Limb (tissue), 2 donors: ENCODE measurements at regions not wholly inside any gene's neighbourhood (a gene's known extent, or its start where the extent isn't known, plus 50 kb on each side); places are given as distances from the start of the nearest gene placed in this dataset.
A peak's percentile ranks its signal among the peaks of the same experiment; 100 is the strongest.
"Not testable (repeated sequence)": the region's sequence is repeated elsewhere in the genome, so short reads cannot be mapped to it uniquely, and the experiment has no call there.

ENCODE experiments used
- DNase-seq, 2 donors: peaks; one replicate each; pipeline ENCODE4 v3.0.0-alpha.2; 2016; ENCODE audit errors: extremely low spot score in 2 of 2

DNA sequence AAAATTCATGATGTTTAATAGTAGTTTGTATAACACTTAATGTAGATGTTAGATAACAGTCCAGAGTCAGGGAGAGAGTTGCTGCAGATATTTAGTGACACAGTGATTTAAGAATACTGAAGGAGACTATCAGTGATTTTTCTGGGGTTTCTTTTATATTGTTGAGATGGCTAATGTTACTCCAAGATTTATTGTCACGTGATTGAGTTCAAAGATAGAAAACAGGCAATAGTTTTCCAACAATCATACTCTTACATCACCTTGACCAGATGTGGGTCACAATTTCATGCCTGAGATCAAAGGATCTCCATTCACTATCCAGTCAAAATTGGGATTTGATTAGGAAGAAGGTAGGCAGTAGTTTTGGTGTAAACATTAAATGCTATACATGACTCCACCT, 580.0 kb upstream of the ARRDC3 start:
- DNase-seq = no peak

- no peak for DNase-seq
Measured at GRCh38 chr5:91957666-91958065, 574.5 kb upstream of the ARRDC3 start.

DNA sequence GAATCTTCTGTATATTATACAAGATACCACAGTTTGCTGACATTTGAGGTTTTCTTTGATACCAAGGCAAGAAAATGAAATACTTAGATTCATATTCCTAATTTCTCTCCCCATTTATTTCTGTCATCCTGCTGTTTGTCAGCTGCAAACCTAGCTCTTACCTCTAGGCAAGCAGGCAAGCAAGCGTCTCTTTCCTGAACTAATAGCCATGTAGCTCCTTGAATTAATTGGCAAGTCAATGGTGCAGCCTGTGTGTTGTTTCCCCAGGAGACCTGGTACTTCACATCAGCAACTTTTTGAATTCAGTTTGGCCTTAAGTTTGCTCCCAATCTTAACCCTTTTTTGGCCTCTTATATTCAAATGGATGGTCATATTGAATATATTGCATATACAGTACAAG, 573.6 kb upstream of the ARRDC3 start:
- no peak for DNase-seq

DNA sequence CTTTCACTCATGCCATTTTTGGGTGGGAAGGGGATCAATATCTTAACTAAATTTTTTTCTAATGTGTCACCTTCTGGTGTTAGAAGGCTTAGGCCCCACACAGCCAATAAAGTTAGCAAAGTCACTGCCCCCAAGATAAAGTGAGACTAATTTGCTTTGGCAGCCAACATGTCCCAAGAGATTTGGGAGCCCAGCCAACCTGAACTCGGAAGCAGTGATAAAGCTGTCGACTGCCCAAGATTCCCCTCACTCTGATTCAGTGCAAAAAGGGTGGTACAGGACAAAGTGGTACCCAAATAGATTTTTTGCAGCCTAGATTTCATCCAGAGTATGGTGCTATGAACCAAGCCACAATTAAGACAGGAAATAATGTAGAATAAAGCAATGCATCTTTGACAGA, 572.5 kb upstream of the ARRDC3 start:
- DNase-seq = no peak

DNA sequence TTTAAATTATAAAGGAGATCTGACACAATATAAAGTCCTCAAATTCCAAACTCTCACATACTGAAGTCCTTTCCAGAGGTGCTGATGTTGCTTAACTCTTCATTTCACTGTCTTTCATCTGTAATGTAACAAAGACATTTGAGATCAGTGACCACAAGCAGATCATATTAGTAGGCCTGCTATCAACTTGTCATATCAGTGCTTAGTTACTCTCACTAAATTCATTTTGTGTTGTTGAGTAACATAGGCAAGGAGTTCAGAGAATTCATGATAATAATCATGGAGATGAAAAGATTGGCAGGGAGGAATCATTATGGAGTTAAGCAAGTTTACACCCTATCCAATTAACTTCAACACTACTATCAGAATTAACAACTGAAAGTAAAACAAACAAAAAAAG, 571.0 kb upstream of the ARRDC3 start:
- DNase-seq = no peak

DNA sequence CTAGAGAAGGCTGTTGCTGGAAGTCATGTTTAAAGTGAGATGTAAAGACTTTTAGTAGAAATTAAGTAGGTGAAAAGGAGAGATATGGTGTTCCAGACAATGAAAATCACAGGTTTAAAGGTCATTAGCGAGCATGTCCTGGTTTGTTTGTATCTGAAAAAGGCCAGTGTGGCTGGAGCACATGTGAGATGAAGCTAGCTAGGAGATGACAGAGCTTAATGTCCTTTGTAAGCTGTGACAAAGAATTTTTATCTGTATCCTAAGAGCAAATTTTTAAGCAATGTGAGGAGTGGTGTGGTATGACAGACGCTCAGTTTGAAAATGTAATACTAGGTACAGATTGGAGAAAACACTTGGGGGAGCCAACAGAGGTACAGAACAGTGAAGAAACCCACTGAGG, 567.2 kb upstream of the ARRDC3 start:
- no peak for DNase-seq

DNA sequence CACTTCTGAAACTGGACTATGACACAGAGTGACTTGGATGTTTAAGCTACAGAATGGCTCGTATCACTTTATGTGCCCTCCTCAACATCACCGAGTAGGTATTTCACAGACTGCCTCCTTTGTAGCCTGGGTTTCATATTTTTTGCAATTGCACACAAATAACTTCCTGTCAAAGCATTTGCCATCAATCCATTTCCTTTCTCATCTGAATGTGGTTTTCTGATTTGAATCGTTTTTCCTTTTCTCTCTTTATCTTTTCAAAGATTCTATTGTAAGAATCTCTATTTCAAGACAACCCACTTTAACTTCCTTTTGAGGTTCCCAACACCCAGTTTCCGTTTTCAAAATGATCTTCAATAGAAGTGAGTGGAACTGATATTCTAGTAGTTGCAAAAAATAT, 563.8 kb upstream of the ARRDC3 start:
- DNase-seq = no peak

GRCh38 chr5:91941588-91941987, 558.5 kb upstream of the ARRDC3 start:
- no peak for DNase-seq

GRCh38 chr5:91938441-91938840, 555.3 kb upstream of the ARRDC3 start:
- no peak for DNase-seq

GRCh38 chr5:91937121-91937520, 554.0 kb upstream of the ARRDC3 start:
- no peak for DNase-seq

DNA sequence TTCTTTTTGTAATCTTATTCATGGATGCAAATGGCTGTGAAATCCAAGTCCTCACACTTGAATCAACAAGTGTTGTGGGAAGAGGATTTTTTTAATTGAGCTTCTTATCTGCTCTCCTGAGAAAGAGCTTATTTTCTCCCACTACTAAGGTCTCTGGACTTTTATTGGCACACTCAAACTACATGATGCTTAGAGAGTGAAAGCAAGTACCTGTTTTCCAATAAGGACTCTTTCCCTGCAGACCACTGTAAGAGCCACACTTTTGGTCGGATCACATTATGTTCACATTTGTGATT, 546.4 kb upstream of the ARRDC3 start:
- no peak for DNase-seq

- DNase-seq = peak in 1 of 2 donors; percentile 61
Measured at GRCh38 chr5:91928754-91929521, 545.8 kb upstream of the ARRDC3 start.

DNA sequence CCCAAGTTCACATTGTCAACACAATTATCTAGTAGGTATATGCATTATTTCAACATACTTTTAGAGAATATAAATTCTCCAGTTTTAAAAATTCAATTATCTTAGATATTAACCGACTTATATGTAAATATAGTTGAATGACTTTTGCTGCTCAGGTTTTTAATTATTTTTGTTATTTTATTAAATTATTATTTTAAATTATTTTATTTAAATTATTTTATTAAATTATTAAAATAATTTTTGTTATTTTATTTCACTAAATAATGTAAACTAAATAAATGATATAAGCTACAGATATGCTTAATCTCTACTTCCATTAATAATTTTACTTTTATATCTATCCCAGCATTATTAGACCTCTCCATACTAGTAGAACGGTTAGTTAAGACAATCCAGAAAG, 544.3 kb upstream of the ARRDC3 start:
- no peak for DNase-seq

GRCh38 chr5:91925249-91925648, 542.1 kb upstream of the ARRDC3 start:
- DNase-seq = no peak

GRCh38 chr5:91917037-91917814, 534.1 kb upstream of the ARRDC3 start:
- DNase-seq = not testable (repeated sequence)

DNA sequence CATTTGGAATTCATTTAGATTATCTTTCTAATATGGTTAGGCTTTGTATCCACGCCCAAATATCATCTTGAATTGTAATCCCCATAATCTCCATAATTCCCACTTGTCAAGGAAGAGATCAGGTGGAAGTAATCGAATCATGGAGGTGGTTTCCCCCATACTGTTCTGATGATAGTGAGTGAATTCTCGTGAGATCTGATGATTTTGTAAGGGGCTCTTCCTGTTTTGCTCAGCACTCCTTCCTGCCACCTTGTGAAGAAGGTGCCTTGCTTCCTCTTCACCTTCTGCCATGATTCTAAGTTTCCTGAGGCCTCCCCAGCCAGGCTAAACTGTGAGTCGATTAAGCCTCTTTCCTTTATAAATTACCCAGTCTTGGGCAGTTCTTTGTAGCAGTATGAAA, 527.5 kb upstream of the ARRDC3 start:
- DNase-seq = no peak

DNA sequence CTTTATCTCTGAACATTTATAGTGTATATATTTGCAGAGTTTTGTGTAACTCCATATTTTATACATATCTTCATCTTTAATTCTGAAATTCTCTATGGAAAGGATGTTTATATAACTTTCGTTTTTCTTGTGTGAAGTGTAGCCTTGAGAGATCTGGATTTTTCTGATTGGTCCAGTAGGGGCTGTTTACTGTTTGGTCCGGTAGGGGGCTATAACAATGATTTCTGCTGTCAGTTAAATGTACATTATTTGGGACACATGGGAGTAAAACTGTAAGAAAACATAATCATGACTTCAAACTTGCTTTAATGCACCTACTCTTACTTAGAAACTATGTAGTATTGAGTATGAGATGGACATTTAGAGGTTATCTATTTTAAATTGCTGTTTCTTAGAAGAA, 527.1 kb upstream of the ARRDC3 start:
- DNase-seq = no peak

GRCh38 chr5:91906494-91906893, 523.4 kb upstream of the ARRDC3 start:
- no peak for DNase-seq

- DNase-seq = no peak
Measured at GRCh38 chr5:91906027-91906426, 522.9 kb upstream of the ARRDC3 start.

DNA sequence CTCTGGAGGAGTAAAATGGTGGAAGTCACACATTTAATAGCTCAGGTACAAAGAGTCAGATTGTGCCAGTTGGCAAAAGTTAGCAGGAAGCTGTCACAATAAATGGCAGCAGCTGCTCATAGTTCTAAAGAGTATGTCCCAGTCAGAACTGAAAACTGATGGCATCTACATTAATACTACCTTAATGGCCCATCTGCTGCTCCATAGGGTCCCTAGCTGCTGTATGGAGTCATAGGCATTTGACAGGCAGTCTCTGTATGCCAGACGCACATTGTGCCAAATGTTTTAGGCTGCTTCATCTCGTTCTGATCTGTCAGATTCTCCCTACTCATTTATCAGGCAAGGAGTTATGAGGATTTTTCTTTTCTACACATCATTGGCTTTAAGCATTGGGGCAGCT, 515.8 kb upstream of the ARRDC3 start:
- no peak for DNase-seq

DNA sequence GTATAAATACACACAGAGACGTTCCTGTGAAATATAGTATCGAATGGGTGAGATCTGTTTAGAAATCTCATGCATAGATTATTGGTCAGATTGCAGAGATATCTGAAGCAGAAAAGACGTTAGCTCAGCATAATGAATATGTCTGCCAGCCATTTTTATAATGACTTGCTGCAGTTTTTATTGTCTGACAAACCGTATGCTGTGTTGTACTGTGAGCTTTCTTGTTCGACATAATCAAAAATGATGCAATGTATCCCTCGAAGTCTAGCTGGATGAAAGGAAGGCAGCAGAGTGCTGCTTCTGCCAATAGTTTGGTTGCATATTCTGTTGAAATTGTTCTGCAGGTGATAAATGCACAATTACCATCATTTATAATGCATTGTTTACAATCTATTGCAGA, 514.9 kb upstream of the ARRDC3 start:
- DNase-seq = no peak

DNA sequence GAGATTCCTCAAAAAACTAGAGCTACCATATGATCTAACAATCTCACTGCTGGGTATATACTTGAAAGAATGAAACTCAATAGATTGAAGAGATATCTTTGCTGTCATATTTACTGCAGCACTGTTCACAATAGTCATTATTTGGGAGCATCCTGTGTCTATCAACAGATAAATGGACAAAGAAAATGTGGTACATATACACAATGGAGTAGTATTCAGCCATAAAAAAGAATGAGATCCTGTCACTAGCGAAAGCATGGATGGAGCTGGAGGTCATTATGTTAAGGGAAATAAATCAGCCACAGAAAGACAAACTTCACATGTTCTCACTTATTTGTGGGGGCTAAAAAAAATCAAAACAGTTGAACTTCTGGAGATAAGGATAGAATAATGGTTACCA, 505.7 kb upstream of the ARRDC3 start:
- no peak for DNase-seq
